ENCODE measurements at regions not wholly inside any gene's neighbourhood (a gene's known extent, or its start where the extent isn't known, plus 50 kb on each side); places are given as distances from the start of the nearest gene placed in this dataset.

DNA sequence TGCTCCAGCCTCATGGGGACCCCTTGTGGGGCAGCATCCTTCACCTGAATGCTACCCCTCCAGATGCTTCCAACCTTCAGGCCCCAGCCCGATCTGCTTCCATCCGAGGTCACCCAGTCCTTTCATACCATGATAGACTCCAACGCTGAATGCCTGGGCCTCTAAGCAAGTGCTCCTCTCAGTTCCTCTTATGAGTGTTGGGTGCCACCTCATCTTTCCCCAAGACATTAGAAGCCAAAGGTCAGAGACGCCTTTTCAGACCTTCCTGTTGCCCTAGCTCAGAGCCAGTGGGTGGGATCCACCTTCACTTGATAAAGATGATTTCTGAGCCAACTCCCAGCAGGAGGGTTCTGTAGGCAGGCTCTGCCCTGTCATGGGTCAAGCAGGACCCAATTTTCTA lies 174.5 kb upstream of the MGAT5 start:
- no peak for DNase-seq (ENCODE audit: low spot score)

GRCh38 chr2:134080386-134081089 lies 173.3 kb upstream of the MGAT5 start:
- no peak for DNase-seq (ENCODE audit: low spot score)

DNA sequence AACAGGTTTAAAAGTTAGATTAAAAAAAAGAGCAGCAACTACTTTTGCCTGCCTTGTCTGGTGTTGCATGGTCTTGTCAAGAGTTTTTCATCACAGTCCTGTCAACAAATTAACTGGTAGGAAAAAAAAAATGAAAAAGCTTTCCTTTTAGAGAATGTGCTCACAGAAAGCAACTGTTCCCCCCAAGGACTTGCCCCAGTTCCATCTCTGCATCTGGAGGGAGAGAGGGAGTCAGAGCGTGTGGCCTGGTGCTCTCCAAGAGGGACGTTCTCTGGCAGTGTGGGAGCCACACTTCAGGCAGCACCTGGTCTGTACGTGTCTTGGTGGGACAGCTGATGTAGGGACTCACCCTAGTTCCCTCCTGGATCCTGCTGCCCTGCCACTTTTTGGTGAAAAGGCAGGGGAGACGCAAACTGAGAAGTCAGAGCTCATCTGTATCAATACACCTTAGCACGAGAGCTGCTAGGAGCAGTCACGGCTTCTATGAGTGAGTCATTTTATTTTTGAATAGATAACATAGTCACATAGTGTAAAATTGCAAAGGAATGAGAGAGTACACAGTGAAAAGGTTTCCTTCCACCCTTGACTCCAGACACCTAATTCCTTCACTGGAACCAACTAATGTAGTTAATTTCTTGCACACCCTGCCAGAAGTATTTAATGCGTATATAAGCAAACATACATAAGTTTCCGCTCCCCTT lies 172.5 kb upstream of the MGAT5 start:
- no peak for DNase-seq (ENCODE audit: low spot score)

DNA sequence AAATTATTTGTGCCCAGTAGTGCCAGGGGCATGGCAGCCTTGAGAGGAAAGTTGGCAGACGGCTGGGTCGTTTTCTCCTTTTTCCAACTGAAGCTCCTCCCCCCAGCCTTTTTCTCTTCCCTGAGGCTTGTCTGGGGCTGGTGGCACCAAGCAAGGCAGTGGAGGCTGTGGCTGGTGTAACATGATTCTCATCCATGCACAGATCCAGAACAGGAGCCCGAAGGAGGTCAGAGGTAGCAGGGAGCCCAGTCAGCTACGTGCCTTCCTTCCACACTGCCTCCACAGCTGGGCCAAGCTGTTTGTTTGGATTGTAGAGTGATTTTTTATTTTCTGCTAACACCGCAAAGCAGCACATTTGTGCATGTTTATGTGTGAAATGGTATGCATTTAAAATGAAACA lies 170.3 kb upstream of the MGAT5 start:
- no peak for DNase-seq (ENCODE audit: low spot score)

- DNase-seq (ENCODE audit: low spot score): no peak
These were observed 167.2 kb upstream of the MGAT5 start for GRCh38 chr2:134086594-134087219.

- DNase-seq (ENCODE audit: low spot score): no peak
These were observed 166.4 kb upstream of the MGAT5 start for GRCh38 chr2:134087371-134087921.

GRCh38 chr2:134089454-134089853 lies 164.4 kb upstream of the MGAT5 start:
- no peak for DNase-seq (ENCODE audit: low spot score)

DNA sequence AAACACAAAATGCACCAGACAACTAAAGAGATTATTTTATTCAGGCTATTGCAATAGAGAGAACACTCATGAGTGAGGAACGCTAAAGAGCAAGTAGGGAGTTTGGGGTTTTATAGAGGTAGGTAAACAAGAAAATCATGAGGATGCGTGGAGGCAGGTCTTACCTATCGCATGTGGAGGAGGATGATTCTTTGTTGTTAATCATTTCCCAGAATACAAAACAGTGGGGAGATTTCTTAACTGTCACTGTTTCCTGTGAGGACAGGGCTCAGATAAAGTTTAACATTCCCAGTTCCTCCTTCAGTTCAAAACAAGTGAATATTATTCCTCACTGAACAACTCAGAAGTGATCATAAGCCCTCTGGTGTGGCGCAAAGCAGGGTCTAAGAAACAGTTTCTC lies 156.1 kb upstream of the MGAT5 start:
- no peak for DNase-seq (ENCODE audit: low spot score)

GRCh38 chr2:134098321-134098720 lies 155.6 kb upstream of the MGAT5 start:
- no peak for DNase-seq (ENCODE audit: low spot score)

DNA sequence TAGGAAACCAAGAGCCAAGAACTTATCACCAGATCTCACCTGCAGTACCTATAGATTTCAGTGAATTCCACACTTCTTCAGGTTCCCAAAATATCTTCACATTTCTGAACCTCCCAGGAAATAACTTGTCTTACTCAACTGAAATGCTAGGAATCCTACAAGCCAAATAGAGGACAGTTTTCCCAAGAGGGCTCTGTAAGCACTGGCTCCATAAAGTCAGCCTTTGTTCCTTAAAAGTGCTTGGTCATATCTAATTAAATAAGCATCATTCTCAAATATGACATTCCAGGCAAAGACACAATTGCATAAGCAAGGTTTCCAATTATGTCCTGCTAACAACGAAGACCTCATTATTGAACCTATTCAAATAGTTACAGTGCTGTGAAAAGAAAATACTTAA lies 154.6 kb upstream of the MGAT5 start:
- DNase-seq (ENCODE audit: low spot score): no peak

DNA sequence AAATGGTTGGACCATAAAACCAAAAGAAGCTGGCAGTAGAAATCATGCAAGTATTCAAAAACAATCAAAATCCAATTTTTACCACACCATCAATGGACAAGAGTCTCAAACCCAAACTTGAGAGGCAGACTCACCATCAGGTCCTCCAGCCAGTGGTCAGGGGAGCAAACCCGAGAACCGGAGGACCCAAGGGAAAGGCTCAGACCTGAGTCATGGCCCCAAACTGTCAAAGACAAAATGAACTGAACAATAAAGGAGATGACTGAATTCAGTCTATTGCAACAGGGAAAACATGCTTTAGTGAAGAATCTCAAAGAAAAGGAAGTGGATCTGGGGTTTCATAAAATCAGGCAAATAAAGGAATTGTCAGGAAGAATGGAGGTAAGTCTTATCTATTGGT lies 150.7 kb upstream of the MGAT5 start:
- DNase-seq (ENCODE audit: low spot score): no peak

DNA sequence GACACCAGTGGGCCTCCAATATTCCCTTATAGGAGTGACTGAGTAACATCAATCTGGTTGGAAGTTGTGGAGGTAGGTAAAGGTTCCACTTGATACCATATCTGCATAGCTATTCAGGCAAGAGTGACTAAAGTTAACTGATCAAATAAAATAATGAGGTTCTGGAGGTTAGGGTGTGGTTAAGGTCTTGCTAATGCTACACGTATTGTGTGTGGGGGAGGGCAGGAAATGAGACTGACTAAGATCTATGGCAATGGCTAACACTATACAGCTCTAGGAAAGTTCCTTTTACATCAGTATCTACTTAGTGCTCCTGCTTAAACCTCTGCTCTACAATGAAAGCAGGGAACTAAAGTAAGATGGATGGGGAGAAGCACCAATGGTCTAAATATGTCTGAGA lies 149.1 kb upstream of the MGAT5 start:
- DNase-seq (ENCODE audit: low spot score): peak; percentile 39

DNA sequence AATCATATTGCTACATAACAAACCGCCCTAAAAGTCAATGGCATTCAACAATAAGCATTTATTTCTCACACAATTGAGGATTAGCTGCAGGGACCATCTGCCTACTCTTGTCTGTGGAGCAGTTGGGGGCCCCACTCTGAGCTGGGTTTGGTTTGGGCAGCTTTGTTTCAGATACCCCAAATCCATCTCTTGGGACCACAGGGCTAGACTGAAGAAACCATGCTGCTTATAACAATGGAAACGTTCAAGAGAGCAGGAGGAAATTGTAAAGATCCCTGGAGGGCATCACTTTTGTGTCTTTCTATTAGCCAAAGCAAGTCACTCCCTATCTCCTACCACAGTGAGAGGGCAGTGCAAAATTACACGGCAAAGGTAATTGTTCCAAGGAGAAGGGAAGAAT lies 146.5 kb upstream of the MGAT5 start:
- DNase-seq (ENCODE audit: low spot score): no peak

DNA sequence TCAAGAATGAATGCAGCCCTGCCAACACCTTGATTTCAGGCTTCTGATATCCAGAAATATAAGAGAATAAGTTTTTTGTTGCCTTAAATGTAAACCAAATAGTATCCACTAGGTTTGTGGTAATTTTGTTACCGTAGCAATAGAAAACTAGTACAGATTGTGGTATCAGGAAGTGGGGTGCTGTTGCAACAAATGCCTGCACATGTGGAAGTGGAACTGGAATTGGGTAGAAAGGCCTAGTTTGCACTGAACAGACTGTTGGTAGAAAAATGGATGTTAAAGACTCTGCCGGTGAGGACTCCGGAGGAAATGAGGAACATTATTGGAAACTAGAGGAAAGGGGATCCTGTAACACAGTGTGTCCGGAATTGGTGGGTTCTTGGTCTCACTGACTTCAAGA lies 145.8 kb upstream of the MGAT5 start:
- DNase-seq (ENCODE audit: low spot score): no peak

- DNase-seq (ENCODE audit: low spot score): no peak
These were observed 144.6 kb upstream of the MGAT5 start for GRCh38 chr2:134109246-134109645.

GRCh38 chr2:134109725-134110124 lies 144.1 kb upstream of the MGAT5 start:
- DNase-seq (ENCODE audit: low spot score): no peak

- no peak for DNase-seq (ENCODE audit: low spot score)
These were observed 143.3 kb upstream of the MGAT5 start for GRCh38 chr2:134110532-134110931.

GRCh38 chr2:134117676-134118075 lies 136.2 kb upstream of the MGAT5 start:
- no peak for DNase-seq (ENCODE audit: low spot score)

GRCh38 chr2:134118279-134119116 lies 135.4 kb upstream of the MGAT5 start:
- DNase-seq (ENCODE audit: low spot score): peak; percentile 91

DNA sequence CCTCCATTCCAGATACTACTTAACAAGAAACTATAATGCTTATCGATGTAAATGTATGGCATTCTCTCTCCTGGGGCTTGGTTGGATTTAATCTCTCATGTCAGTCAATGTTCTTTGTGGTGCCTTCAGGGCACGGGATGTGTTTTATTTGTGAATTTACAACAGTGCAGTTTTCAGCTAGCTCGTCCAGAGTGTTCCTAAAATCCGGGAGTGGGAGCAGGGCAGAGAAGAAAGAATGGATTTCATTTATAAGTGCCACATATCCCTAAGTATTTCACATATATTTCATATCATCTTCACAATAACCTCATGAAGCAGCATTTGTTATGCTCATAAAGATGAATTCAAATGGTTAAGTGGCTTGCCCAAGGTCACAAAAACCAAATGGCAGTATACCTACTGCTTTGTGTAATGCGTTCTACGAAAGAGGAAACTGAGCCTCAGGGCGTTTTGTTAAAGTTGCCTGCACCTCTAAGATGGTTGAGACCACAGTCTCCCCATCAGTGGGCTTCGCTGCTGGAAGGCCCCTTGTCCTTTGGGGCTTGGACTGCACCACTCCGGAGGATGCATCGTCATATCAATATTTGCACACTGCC lies 134.7 kb upstream of the MGAT5 start:
- DNase-seq (ENCODE audit: low spot score): no peak

DNA sequence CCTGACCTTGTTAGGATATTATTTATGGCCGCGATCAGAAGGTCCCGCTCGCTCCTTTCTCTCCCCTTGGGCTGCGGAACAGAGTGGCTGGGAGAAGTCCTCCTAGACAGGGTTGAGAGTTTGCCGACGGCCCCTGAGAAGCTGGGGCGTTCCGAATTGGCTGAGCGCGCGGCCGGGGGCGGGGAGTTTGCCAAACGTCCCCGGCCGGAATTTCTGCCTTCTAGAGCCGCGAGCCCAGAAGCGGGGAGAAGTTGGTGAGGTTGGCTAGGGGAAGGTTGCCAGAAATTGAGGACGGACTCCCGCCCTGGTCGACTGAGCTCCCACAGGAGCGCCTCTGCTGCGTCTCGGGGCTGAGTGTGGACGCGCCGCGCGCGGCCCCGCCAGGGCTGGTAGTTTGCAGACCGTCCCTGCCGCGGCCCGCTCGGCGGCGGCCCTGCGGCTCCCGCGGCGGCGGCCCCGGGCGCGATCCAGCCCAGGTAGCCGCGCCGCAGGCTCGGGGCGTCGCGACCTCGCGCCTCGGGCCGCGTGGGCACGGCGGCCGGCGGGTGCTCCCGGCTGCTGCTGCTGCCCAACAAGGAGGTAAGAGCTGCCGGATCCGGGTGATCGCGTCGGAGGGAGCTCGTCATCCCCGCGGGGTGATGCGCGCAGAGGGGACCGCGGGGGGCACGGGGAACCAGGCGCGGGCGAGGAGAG lies 134.0 kb upstream of the MGAT5 start:
- DNase-seq (ENCODE audit: low spot score): peak; percentile 80

Measured in CD4-positive, alpha-beta T cell treated with Interleukin-2 at 100 ng/mL for 4 hours (primary cell).